Esophagus squamous epithelium (tissue), 5 donors: ENCODE measurements at regions not wholly inside any gene's neighbourhood (a gene's known extent, or its start where the extent isn't known, plus 50 kb on each side); places are given as distances from the start of the nearest gene placed in this dataset.

ENCODE experiments used
- DNase-seq: peaks from one replicate; lab custom pipeline; 2025; lab: John Stamatoyannopoulos, UW
- H3K27ac ChIP-seq, 4 donors: fragments of 200-600 bp; sonication (generic); one replicate each; pipeline ENCODE4 v1.5.1; 2016 to 2019; ENCODE audit warnings: mild to moderate bottlenecking in 1 of 4
- H3K27me3 ChIP-seq, 4 donors: fragments of 200-600 bp; sonication (generic); 1 replicate in 3 of 4; 2 replicates in 1 of 4; pipeline versions ENCODE4 v1.5.1 to v1.6.0; 2017 to 2021; ENCODE audit warnings: antibody characterized with exemption in 1 of 4
- H3K36me3 ChIP-seq, 3 donors: fragments of 200-600 bp; sonication (generic); one replicate each; pipeline ENCODE4 v1.5.1; 2016 to 2019
- H3K4me1 ChIP-seq, 3 donors: fragments of 200-600 bp; sonication (generic); one replicate each; pipeline ENCODE4 v1.5.1; 2017 to 2019
- H3K4me3 ChIP-seq, 4 donors: fragments of 200-600 bp; sonication (generic); 1 replicate in 3 of 4; 2 replicates in 1 of 4; pipeline ENCODE4 v1.5.1; 2016 to 2019; ENCODE audit warnings: mild to moderate bottlenecking in 2 of 4, moderate library complexity in 1 of 4
- H3K9me3 ChIP-seq, 3 donors: fragments of 200-600 bp; sonication (generic); one replicate each; pipeline ENCODE4 v1.5.1; 2016 to 2019
- CTCF ChIP-seq, 6 experiments: fragments of 450-650 bp in 4 of 6; fragments of 200-600 bp in 2 of 6; sonication (generic) in 2 of 6; IDR thresholded peaks; one replicate each; pipeline ENCODE4 v1.5.1; 2016 to 2019; ENCODE audit warnings: antibody characterized with exemption in 6 of 6, mild to moderate bottlenecking in 4 of 6, moderate library complexity in 4 of 6
- POLR2A ChIP-seq, 4 donors: fragments of 450-650 bp; IDR thresholded peaks; one replicate each; pipeline ENCODE4 v1.6.1; 2017; ENCODE audit warnings: antibody characterized with exemption in 4 of 4, mild to moderate bottlenecking in 4 of 4, moderate library complexity in 3 of 4
- WGBS, 2 donors: methylation state at CpG; one replicate each; pipeline ENCODE4 v1.1.5; 2018; 5-methylcytosine and 5-hydroxymethylcytosine counted together
- intact Hi-C: fragments of 100-400 bp; cut with DNase I; formaldehyde crosslinking; loops from one replicate; pipeline ENCODE4 v1.15.0; 2022
- donor health status: DM: yes; HTN: yes; CAD: no.

GRCh38 chr18:77658751-77659448, 409.3 kb downstream of the GALR1 start:
- H3K36me3 ChIP-seq = no peaks in the 10 kb centered on the region
- H3K4me3 ChIP-seq = no peak overlapping the region
- intact Hi-C loops = no loop called here
- H3K4me1 ChIP-seq = no peaks in the 10 kb centered on the region
- TF ChIP-seq POLR2A (IDR thresholded peaks at IDR 0.05) (no peak), CTCF (IDR thresholded peaks at IDR 0.05) (no peak)
- no peaks in the 10 kb centered on the region for H3K27me3 ChIP-seq
- H3K27ac ChIP-seq = no peak overlapping the region
- DNase-seq = no peak
- 42 to 71% methylated on average over 2 of the region's 5 CpGs for WGBS, 2 donors
- no peaks in the 10 kb centered on the region for H3K9me3 ChIP-seq

GRCh38 chr18:77666613-77667012, 417.0 kb downstream of the GALR1 start:
- 48 to 71% methylated on average over 3 of the region's 3 CpGs for WGBS, 2 donors
- no peak overlapping the region for H3K4me3 ChIP-seq
- intact Hi-C loops = no loop called here
- H3K9me3 ChIP-seq = no peaks in the 10 kb centered on the region
- H3K27ac ChIP-seq = no peak overlapping the region
- DNase-seq = no peak
- no peaks in the 10 kb centered on the region for H3K4me1 ChIP-seq
- TF ChIP-seq POLR2A (IDR thresholded peaks at IDR 0.05) = no peak
- H3K27me3 ChIP-seq = peaks cover 0 to 10% (median 0%) of the 10 kb centered on the region in 4 donors
- no peaks in the 10 kb centered on the region for H3K36me3 ChIP-seq

GRCh38 chr18:77668219-77668618, 418.6 kb downstream of the GALR1 start:
- Histone ChIP-seq H3K27me3 (peaks cover 0 to 17% (median 0%) of the 10 kb centered on the region in 4 donors), H3K9me3 (no peaks in the 10 kb centered on the region), H3K36me3 (no peaks in the 10 kb centered on the region), H3K4me3 (no peak overlapping the region), H3K4me1 (no peaks in the 10 kb centered on the region), H3K27ac (no peak overlapping the region)
- WGBS, 2 donors = 86 to 94% methylated on average over 3 to 5 of the region's 26 CpGs
- DNase-seq = no peak
- intact Hi-C loops = no loop called here
- TF ChIP-seq POLR2A (IDR thresholded peaks at IDR 0.05) (no peak), CTCF (IDR thresholded peaks at IDR 0.05) (no peak)

GRCh38 chr18:77669331-77669730, 419.7 kb downstream of the GALR1 start:
- 50 to 71% methylated on average over 1 to 4 of the region's 4 CpGs for WGBS, 2 donors
- TF ChIP-seq CTCF (IDR thresholded peaks at IDR 0.05) (no peak), POLR2A (IDR thresholded peaks at IDR 0.05) (no peak)
- DNase-seq = no peak
- Histone ChIP-seq H3K36me3 (no peaks in the 10 kb centered on the region), H3K27me3 (peaks cover 0 to 23% (median 0%) of the 10 kb centered on the region in 4 donors), H3K4me1 (no peaks in the 10 kb centered on the region), H3K4me3 (no peak overlapping the region), H3K9me3 (no peaks in the 10 kb centered on the region), H3K27ac (no peak overlapping the region)
- intact Hi-C loops = no loop called here

- Histone ChIP-seq H3K9me3 (no peaks in the 10 kb centered on the region), H3K4me3 (no peak overlapping the region), H3K27ac (no peak overlapping the region), H3K27me3 (peaks cover 0 to 25% (median 0%) of the 10 kb centered on the region in 4 donors), H3K36me3 (no peaks in the 10 kb centered on the region), H3K4me1 (no peaks in the 10 kb centered on the region)
- DNase-seq = no peak
- no peak for TF ChIP-seq CTCF (IDR thresholded peaks at IDR 0.05)
- TF ChIP-seq POLR2A (IDR thresholded peaks at IDR 0.05) = no peak
- 27 to 40% methylated on average over 21 to 23 of the region's 23 CpGs for WGBS, 2 donors
- intact Hi-C loops = no loop called here
These were observed 422.0 kb downstream of the GALR1 start for GRCh38 chr18:77671456-77672167.
